BJ (cell line): ENCODE measurements at regions not wholly inside any gene's neighbourhood (a gene's known extent, or its start where the extent isn't known, plus 50 kb on each side); places are given as distances from the start of the nearest gene placed in this dataset.
"Not testable (repeated sequence)": the region's sequence is repeated elsewhere in the genome, so short reads cannot be mapped to it uniquely, and the experiment has no call there.

Source experiments
- CTCF ChIA-PET: fragments of 350-600 bp; formaldehyde crosslinking; extraction: SDS; loops from one replicate; lab custom pipeline; 2021; ENCODE audit warnings: antibody characterized with exemption, inconsistent platforms; lab: Yijun Ruan, JAX
- POLR2A ChIA-PET: fragments of 300-600 bp; sonication (Branson Sonifier 250); formaldehyde crosslinking; extraction: SDS; loops from one replicate; lab custom pipeline; 2021; ENCODE audit warnings: antibody characterized with exemption; lab: Charles Lee
- DNase-seq: peaks from one replicate; pipeline ENCODE4 v3.0.0-alpha.2; 2011; ENCODE audit warnings: low read depth
- H3K27me3 ChIP-seq: 2 replicates; pipeline ENCODE4 v1.6.0; 2011; ENCODE audit warnings: low read length; ENCODE audit not compliant: control insufficient read depth, insufficient read depth
- H3K36me3 ChIP-seq: 2 replicates; pipeline ENCODE4 v1.5.1; 2011; ENCODE audit warnings: low read length; ENCODE audit not compliant: control insufficient read depth, insufficient read depth
- H3K4me3 ChIP-seq: 2 replicates; pipeline ENCODE4 v1.5.1; 2011; ENCODE audit warnings: low read depth, mild to moderate bottlenecking, control low read depth, low read length
- CTCF ChIP-seq: IDR thresholded peaks from 2 replicates; pipeline ENCODE4 v1.5.1; 2011; ENCODE audit warnings: low read depth, mild to moderate bottlenecking, control low read depth, inconsistent platforms, low read length, moderate library complexity; ENCODE audit not compliant: insufficient read depth

- no peak for DNase-seq
- ChIA-PET POLR2A (no interaction called here), CTCF (no interaction called here)
- no peaks in the 10 kb centered on the region for H3K36me3 ChIP-seq
- no peaks in the 10 kb centered on the region for H3K27me3 ChIP-seq
- no peak for TF ChIP-seq CTCF
- H3K4me3 ChIP-seq, result no peak overlapping the region
These were observed 382.1 kb downstream of the PTPRC start for GRCh38 chr1:199020904-199021303.

GRCh38 chr1:199029401-199029800 is 390.6 kb downstream of the PTPRC start:
- POLR2A ChIA-PET, result no interaction called here

GRCh38 chr1:199029855-199030254 is 391.0 kb downstream of the PTPRC start:
- Histone ChIP-seq H3K4me3 (no peak overlapping the region), H3K36me3 (no peaks in the 10 kb centered on the region), H3K27me3 (no peaks in the 10 kb centered on the region)
- CTCF ChIA-PET, result no interaction called here
- POLR2A ChIA-PET, result no interaction called here
- DNase-seq, result no peak
- TF ChIP-seq CTCF, result no peak

More at GRCh38 chr1:199029401-199029800, 390.6 kb downstream of the PTPRC start:
- CTCF ChIA-PET, result no interaction called here
- H3K4me3 ChIP-seq, result no peak overlapping the region
- DNase-seq, result no peak
- H3K36me3 ChIP-seq, result no peaks in the 10 kb centered on the region
- no peaks in the 10 kb centered on the region for H3K27me3 ChIP-seq
- TF ChIP-seq CTCF, result no peak

- DNase-seq, H3K4me3 ChIP-seq, H3K36me3 ChIP-seq, H3K27me3 ChIP-seq, POLR2A ChIA-PET: not testable (repeated sequence)
- CTCF ChIA-PET, result interaction anchor here (0.6 kb wide), 1 partner anchor 272 kb away, joined by 3 read pairs; no protein-coding TSS in a partner anchor
These were observed 391.7 kb downstream of the PTPRC start for GRCh38 chr1:199030541-199030940.

GRCh38 chr1:199031170-199031569 is 392.3 kb downstream of the PTPRC start:
- DNase-seq, H3K36me3 ChIP-seq, H3K27me3 ChIP-seq, POLR2A ChIA-PET, H3K4me3 ChIP-seq: not testable (repeated sequence)
- CTCF ChIA-PET, result interaction anchor here (0.6 kb wide), 1 partner anchor 272 kb away, joined by 3 read pairs; no protein-coding TSS in a partner anchor

- CTCF ChIA-PET, H3K27me3 ChIP-seq, DNase-seq, H3K36me3 ChIP-seq, H3K4me3 ChIP-seq, POLR2A ChIA-PET: not testable (repeated sequence)
These were observed 393.6 kb downstream of the PTPRC start for GRCh38 chr1:199032479-199032878.

GRCh38 chr1:199033661-199034060 is 394.8 kb downstream of the PTPRC start:
- Histone ChIP-seq H3K27me3 (no peaks in the 10 kb centered on the region), H3K4me3 (no peak overlapping the region), H3K36me3 (no peaks in the 10 kb centered on the region)
- ChIA-PET CTCF (no interaction called here), POLR2A (no interaction called here)
- TF ChIP-seq CTCF, result no peak
- no peak for DNase-seq
